ENCODE measurements at regions not wholly inside any gene's neighbourhood (a gene's known extent, or its start where the extent isn't known, plus 50 kb on each side); places are given as distances from the start of the nearest gene placed in this dataset.

DNA sequence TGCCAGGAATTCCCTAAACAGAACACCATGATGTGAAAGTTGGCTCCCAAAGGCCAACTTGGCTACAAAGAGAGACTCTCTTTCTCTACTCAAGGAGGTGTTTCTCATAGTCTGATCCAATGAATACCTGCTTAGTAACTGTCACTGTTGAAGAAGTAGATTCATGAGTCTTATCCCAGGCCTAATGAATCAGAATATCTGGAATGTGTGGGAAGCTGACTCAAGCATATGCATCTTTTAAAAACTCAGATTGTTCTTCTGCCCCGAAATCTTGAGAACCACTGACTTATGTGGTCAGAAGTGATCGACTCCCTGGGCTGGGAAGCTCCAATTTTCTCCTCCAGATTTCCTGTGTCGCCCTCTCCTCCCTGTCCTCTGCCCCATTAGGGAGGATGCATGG lies 345.6 kb downstream of the PLK2 start:
- DNase-seq (ENCODE audit: low read depth in 2 of 2), result peak; percentile 28 to 29

DNA sequence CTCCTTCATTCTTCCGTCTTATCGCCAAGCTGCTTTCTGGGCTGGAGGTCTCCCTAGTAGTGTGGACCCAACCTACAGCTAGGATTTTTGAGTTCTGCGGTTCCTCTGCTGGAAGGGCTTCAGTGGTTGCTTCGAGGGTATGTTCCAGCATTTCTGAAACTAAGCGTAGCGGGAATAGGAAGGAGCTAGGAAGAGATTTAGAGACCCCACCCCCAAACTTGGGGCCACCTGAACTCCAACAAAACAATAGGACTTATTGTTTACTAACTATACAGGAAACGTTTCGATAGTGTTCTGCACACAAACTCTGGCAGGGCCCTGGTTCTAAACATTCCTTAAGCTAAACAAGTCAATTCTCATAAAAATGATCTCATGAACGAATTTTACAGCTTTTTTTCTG lies 346.7 kb downstream of the PLK2 start:
- DNase-seq (ENCODE audit: low read depth in 2 of 2), result no peak

DNA sequence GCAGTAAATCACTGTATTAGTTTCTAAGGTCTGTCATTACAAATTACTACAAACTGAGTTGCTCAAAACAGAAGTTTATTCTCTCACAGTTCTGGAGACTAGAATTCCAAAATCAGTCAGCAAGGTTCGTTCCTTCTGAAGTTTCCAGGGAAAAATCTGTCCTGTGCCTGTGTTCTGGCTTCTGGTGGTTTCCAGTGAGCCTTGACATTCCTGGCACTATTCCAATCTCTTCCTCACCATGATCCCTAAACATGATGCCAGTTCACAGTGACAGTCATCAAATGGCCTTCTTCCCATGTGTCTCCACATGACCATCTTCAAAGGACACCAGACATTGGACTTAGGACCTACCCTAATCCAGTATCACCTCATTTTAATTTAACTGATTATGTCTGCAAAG lies 351.4 kb downstream of the PLK2 start:
- no peak for DNase-seq (ENCODE audit: low read depth in 2 of 2)

DNA sequence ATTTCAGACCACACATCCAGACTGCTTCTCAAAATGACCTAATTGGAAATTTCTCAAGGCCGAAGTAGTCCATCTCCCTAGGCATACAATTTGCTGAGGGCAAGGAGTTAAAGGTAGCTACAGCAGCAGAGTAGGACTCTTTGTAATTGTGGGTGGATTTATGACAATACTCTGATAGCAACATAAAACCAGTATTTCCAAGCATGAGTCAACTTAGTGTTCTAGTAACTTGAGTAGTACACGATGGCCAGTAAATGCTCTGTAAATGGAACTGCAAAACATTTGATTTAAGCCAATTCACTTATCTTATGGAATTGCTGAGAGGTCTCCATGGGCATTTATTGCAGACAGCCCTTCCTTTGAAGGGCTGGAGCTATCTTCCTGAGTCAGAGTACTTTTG lies 352.2 kb downstream of the PLK2 start:
- no peak for DNase-seq (ENCODE audit: low read depth in 2 of 2)

DNA sequence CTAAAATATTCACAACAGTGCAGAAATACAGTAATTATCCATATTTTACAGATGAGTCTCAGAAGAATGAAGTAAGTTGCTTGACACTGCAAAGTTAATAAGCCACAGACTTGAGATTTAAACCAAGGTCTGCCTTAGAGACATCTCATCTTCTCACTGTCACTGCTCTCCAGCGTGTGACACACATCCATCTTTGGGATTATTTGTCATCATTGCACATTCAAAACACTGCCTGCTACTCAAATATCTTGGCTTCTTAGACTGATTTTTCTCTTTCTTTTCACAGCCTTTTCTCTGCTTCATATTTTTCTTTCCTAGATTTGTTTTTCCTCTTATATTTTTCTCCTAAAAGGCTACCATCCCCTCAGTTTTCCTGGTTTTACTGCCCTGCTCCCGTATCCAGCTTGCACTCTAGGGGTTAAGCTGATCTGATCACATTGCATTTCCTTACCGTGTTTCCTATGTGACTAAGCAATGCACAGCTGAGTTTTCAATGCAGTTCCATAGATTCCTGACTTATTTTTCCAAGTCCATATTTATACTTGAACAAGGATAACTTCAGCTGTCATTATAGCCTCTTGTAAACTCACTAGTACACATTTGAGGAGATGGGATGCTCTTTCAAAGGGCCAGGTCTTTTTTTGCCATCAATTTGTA lies 353.0 kb downstream of the PLK2 start:
- no peak for DNase-seq (ENCODE audit: low read depth in 2 of 2)

DNA sequence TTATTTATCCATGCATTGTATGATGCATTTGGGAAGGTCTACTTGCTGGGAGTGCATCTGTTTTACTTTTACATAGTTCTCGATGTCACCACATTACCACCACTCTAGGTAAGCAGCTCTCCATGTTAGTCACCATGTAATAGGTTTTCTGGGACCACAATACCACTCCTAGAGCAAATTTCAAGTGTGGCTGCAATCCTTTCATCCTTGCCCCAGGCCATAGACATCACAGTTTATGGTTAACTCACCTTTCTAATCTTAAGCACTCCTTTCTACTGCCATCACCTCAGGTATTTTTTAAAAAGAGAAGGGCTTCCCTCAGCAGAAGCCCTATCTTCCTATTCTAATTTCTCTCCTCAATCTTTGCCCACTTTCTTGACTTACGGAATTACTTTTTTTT lies 354.1 kb downstream of the PLK2 start:
- DNase-seq (ENCODE audit: low read depth in 2 of 2), result no peak

DNA sequence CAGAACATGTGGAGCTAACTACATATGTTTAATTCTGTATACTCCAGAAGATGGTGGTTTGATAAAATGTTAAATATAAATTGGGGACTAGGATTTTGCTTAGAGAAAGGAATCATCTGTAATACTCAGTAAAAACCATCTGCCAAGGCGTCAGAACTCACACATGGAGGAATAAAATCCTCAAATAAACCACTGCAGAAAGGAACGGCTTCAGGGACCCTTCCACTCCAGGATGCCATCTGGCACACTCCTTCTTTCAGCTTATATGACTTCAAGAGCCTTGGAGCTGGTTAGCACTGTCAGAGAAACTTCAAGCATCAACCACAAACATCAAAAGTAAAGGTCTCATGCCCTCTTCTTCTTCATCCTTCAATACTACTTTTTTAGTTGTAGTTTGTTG lies 360.6 kb downstream of the PLK2 start:
- no peak for DNase-seq (ENCODE audit: low read depth in 2 of 2)

DNA sequence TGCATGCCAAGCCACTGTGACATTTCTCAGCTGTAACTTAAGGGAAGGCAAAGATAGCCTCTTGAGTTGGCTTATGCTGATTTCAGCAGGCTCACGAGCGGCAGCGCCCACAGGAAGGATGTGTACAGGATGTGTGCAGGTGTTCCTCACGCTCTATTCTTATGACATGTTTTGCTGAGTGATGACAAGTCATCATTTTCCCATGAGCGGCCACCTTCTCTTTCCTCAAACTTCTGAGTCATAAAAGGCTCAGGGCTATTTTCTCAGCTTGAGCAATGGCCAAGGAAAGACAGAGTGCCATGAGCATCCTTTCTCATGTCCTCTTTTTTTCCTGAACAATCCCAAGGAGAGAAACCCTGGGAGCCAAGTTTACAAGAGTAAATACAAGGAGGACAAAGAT lies 365.9 kb downstream of the PLK2 start:
- no peak for DNase-seq (ENCODE audit: low read depth in 2 of 2)

DNA sequence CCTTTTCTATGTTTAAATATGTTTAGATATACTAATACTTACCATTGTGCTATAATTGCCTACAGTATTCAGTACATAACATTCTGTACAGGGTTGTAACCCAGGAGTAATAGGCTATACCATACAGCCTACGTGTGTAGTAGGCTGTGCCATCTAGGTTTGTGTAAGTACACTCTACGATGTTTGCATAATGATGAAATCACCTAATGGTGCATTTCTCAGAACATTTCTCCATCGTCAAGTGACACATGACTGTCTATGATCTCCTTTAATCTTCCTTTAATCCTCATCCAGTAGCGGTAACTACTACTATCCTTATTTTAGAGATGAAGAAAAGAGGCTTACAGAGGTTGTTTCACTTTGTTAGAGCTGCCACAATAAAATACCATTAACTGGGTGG lies 369.2 kb downstream of the PLK2 start:
- DNase-seq (ENCODE audit: low read depth in 2 of 2), result no peak

DNA sequence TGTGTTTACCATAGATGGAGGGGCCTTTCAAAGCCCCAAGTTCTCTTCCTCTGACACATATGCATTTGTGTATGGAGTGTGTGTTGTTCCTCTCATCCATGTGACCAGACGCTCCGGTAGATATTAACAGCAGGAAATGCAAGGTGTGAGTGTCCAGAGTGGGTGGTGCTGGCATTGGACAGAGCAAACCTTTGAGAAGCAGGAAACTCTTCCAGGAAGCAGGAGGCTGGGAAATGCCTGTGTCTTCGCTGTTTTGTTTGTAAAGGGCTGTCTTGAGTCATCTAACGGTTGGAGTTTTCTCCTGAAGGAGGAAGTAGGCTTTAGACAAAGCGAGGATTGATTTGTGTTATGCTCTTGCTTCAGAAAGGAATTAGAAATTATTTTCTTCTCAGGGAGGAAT lies 370.9 kb downstream of the PLK2 start:
- no peak for DNase-seq (ENCODE audit: low read depth in 2 of 2)

DNA sequence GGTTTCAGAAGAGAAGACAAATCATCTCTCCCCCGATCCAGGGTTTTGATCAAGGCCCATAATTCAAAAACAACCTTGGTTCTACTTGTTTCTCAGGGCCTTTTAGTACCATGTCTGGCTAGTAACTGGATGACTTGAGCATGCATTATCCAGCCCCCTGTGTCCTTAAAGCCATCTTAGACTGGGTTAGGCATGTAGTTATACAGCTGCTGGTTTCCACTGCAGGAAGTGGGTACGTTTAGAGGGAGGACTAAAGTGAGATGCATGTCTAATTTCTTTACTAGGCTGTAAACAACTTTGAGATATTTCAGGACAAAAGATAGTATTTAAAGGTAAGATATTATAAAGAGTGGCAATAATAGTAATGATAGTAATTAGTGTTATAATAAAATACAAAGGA lies 372.0 kb downstream of the PLK2 start:
- DNase-seq (ENCODE audit: low read depth in 2 of 2), result no peak

DNA sequence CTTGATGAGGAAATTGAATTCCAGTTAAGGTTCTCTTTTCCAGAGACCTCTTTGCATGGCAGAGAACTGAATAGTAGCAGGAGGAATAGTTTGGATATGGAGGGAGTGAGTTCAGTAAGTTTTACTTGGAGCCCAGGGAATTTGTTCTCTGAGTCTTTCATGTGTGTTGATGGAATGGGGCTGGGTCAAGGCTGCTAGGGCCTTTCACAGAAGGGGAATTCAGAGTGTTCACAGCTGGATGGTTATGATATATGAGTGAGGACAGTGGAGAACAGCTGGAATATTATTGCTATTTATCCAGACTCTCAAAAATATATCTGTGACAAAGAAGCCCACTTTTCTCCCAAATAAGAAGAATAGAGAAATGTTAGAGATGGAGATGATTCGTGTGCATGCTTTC lies 372.8 kb downstream of the PLK2 start:
- no peak for DNase-seq (ENCODE audit: low read depth in 2 of 2)

DNA sequence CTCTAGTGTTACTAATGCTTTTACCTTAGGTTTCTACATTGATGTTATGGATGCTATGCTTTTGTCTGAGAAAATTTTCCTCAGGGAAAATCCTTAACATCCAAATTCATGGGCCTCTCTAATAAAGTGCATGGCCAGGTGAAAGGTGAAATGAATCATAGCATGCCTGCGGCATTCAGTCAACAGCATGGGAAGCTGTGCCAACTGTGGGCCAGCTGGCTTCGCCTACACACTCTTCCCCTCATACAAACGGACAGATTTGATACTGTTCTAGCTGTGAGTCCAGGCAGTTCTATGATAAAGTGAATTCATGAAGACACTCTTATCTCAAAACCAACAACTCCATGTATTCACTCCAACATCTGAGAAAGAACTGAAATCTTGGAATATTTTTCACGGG lies 374.1 kb downstream of the PLK2 start:
- no peak for DNase-seq (ENCODE audit: low read depth in 2 of 2)

DNA sequence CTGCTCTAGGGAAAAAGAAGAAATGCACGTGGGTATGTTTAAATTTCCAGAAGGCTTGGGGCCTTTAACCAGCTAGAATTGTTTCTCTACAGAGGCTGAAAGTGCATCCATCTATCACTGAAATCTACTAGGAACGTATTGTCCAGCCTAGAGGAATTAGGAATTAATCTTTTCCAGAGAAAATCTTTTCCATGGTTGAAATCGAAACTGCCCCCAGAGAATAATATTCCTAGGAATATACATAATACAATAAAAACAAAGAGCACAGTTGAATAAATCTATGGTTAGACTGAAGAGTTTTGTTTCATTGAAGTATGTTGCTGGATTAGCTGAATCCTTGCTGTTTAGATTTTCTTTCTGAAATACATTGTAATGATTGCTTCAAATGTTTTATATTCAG lies 378.5 kb downstream of the PLK2 start:
- no peak for DNase-seq (ENCODE audit: low read depth in 2 of 2)

DNA sequence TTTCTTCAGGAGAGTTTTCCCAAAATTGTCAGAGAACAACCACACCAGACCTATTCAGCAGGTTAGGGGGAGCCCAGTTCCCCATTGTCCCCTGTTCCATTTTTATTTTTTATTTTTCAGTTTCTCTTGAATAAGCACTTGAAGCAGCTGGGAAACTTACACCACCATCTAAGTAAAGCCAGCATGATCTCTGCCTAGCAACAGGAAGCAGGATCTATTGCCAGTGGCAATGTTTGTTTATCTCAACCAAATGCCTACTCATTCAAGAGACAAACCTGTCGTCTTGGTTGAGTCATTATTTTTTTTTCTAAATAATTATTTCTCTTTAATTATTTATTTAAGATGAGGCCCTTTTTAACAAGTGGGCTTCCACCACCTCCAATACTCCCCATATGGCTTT lies 379.3 kb downstream of the PLK2 start:
- no peak for DNase-seq (ENCODE audit: low read depth in 2 of 2)

DNA sequence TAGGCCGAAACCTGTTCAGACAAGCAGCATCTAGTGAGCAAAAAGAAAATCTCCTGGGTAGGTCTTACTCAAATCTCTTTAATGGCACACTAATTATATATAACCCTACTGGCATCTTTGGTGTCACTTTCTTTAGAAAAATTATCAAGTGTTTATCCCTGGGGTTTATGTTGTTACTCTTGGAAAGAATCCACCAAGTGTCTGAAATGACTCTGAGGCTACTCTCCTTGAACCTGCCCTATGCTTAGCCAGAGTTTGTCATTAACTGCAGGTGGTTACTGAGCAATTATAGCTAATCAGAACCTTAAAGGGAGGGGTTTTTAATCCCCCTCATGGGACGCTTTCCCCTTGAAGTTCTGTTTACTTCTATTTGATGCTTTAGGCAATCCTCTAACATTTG lies 381.9 kb downstream of the PLK2 start:
- DNase-seq (ENCODE audit: low read depth in 2 of 2), result no peak

DNA sequence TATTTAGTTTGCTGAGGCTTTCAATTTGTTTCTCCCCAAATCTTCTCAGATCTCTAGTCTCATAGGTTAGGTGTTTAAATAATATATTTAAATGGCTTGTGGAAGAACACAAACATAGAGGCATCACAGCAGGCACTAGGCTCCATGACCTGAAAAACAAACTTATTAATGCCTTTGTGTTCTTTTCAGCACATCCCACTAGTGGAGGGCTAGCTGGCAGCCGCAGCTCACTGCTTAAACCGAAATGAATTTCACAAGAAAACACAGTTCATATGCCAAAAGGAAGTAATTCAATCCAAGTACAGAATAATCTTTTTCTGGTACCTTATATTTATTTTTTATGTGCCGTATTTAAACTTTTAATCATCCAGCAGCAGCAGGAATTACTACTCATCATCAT lies 382.5 kb downstream of the PLK2 start:
- DNase-seq (ENCODE audit: low read depth in 2 of 2), result no peak

DNA sequence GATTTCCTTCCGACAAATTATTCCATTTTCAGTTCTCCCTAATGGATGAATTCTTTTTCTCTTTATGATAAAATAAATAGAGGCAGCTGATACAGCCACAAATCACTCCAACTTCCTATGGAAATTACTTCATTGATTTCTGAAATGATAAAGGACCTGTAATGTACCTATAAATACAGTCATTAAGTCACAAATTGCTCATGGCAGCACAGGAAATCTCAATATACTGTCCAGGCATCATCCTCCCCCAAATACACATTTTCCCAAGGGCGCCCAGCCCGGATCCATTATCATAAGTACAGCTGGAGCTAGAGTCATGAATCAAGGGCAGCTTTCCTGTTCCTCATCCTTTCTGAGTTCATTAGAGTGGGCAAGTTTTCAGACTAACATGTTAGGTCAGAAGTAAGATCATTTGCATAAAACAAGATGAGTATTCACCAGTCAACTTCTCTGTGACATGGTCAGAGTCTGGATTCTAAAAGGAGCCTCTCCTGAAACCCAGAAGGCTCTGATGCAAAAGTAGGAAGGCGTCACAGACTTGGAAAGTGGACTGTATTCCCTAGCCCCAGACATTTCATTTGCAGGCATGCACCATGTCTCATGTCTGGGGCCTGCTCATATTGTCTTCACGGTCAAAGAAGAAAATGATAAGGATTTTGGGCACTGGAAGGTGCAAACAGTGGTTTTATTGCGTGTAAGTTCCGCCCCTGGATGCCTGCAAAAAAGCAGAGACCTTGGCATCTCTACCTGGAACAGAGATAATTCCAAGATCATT lies 383.2 kb downstream of the PLK2 start:
- no peak for DNase-seq (ENCODE audit: low read depth in 2 of 2)

DNA sequence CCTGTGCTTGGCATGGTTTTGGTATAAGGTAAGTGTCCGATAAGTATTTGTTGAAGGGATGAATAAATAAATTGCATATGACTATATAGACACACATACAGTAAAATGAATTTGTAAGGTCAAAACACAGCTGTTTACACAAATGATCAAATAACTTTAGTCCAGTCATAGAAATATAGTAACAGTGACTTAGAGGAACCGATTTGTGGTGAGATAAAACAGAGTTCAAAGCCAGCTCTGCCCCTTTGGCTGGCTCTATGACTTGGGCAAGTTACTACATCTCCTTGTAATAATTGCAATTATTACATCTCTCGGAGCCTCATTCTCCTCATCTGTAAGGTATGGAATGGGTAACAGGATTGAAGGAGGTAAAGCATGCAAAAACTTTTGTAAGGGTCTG lies 384.0 kb downstream of the PLK2 start:
- DNase-seq (ENCODE audit: low read depth in 2 of 2), result no peak

DNA sequence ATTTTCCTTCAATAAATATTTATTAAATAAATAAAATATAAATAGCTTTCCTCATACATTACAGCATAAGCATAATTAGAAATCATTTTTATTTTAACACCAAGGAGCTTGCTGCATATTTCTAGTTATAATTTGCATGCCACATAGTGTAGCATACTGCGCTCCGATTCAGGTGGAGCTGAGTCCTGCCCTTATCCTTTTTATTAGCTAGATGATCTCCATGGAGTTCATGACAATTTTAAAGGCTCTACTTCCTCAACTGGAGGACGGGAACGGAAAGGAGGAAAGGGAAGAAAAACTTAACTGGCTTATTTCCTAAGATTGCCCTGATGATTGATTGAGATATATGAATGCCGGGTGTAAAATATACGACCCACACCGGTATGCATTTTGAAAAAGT lies 385.2 kb downstream of the PLK2 start:
- DNase-seq (ENCODE audit: low read depth in 2 of 2), result no peak

DNA sequence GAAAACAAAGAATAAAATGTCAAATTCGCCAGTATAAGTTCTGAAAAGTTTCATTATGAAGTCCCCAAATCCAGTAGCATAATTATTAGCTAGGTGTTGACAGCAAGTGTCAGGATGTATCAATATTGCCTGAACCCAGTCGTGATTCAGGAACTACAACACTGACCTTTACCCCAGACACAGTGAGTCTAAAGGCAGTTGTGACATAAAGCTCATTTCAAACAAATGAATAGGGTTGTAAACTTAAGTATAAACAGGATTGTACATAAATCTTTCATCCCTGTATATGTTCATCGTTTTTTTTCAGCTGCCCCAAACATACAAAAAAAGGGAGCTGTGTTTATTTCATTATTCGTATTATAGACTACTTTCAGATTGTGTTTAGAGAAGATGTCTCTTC lies 385.7 kb downstream of the PLK2 start:
- no peak for DNase-seq (ENCODE audit: low read depth in 2 of 2)

DNA sequence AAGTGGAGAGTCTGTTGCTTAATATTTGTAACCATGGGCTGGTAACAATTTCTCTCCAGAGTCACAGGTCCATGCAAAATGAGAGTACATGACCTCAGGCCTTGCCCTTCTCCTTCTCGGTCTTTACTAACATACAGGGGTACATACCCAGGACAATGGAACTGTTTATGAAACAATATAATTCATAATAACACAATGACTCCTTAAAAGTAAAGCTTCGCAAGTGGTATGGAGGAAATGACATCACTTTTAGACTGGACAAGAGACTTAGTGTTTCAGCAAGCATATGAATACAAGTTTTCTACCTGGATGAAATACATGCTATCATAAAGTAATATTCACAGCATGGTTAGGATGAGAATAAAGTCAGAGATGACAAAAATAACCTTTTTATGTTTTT lies 386.6 kb downstream of the PLK2 start:
- no peak for DNase-seq (ENCODE audit: low read depth in 2 of 2)

DNA sequence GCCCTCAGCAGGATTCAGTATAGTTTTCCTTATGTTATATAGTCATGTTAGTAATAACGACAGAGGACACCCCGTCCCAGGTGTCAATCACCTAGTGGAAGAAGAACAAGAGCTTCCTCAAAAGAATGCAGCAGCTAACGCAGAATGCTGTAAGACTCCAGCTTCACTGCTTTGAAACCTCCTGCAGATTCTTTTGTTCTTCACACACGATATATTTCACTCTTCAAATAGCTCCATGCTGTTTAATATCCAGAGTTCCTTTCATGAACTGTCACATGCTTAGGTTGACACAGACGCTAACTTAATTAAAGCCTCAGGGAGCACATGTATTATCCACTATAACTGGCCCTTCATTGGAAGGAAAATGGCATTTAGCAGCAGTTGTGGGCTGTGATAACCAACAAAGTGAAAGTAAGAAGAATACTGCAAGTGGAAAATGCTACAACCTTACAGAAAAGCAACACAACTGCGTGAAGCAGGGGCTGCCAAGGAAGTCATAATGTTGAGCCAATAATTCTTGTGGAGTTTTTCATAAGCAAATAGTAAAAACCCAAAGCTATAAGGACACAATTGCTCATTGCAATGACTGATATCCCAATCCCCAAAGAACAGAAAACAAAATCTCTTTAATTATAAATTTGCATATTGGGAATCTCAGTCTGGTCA lies 387.5 kb downstream of the PLK2 start:
- no peak for DNase-seq (ENCODE audit: low read depth in 2 of 2)
